IMR-90 (cell line): ENCODE measurements at regions not wholly inside any gene's neighbourhood (a gene's known extent, or its start where the extent isn't known, plus 50 kb on each side); places are given as distances from the start of the nearest gene placed in this dataset.

ENCODE experiments used
- ATAC-seq: fragments of 200-7000 bp; cut with Tn5 transposase; 2 replicates; pipeline ENCODE4 v1.9.1; 2020; ENCODE audit warnings: low read depth, mild to moderate bottlenecking, moderate library complexity
- BruUV-seq: library from RNA; stranded (reverse); fragments of 400-500 nt; replicated peaks from 2 replicates; lab custom pipeline; 2021; lab: Mats Ljungman, UMichigan
- CTCF ChIA-PET: fragments of 300-600 bp; formaldehyde crosslinking; extraction: SDS; loops from one replicate; lab custom pipeline; 2021; ENCODE audit warnings: antibody characterized with exemption; lab: Yijun Ruan, JAX
- POLR2A ChIA-PET: fragments of 300-600 bp; sonication (Branson Sonifier 250); formaldehyde crosslinking; loops from one replicate; lab custom pipeline; 2022; ENCODE audit warnings: antibody characterized with exemption; ENCODE audit not compliant: unreplicated experiment; lab: Charles Lee
- DNase-seq: peaks from one replicate; pipeline ENCODE4 v3.0.0; 2013
- H2AFZ ChIP-seq: replicated peaks from 2 replicates; pipeline ENCODE3; 2013; ENCODE audit warnings: low read length, mild to moderate bottlenecking; ENCODE audit not compliant: poor library complexity
- H2AK5ac ChIP-seq: 2 replicates; pipeline ENCODE4 v1.6.1; 2013; ENCODE audit warnings: low read depth, low read length, inconsistent platforms
- H2AK9ac ChIP-seq: replicated peaks from 2 replicates; pipeline ENCODE3; 2013; ENCODE audit warnings: mild to moderate bottlenecking, low read depth, low read length, moderate library complexity; ENCODE audit not compliant: poor library complexity
- H2BK120ac ChIP-seq: 2 replicates; pipeline ENCODE4 v1.6.1; 2013; ENCODE audit warnings: low read depth, low read length, inconsistent platforms
- H2BK15ac ChIP-seq: 3 replicates; pipeline ENCODE4 v1.6.1; 2013; ENCODE audit warnings: low read depth, low read length, inconsistent platforms
- H2BK20ac ChIP-seq: 2 replicates; pipeline ENCODE4 v1.6.1; 2013; ENCODE audit warnings: low read depth, mild to moderate bottlenecking, inconsistent platforms, low read length, moderate library complexity
- H2BK5ac ChIP-seq: 2 replicates; pipeline ENCODE4 v1.6.1; 2013; ENCODE audit warnings: mild to moderate bottlenecking, low read depth, low read length, inconsistent platforms; ENCODE audit not compliant: poor library complexity, severe bottlenecking
- H3K14ac ChIP-seq: replicated peaks from 2 replicates; pipeline ENCODE4 v1.6.1; 2013; ENCODE audit warnings: low read depth, low read length, inconsistent platforms
- H3K18ac ChIP-seq: 2 replicates; pipeline ENCODE4 v1.6.1; 2013; ENCODE audit warnings: low read depth, low read length, control low read depth
- H3K23ac ChIP-seq: 2 replicates; pipeline ENCODE4 v1.6.1; 2013; ENCODE audit warnings: low read depth, low read length, inconsistent platforms
- H3K27ac ChIP-seq: 2 replicates; pipeline ENCODE4 v1.5.1; 2013; ENCODE audit warnings: mild to moderate bottlenecking, control low read depth, low read length; ENCODE audit not compliant: insufficient read depth
- H3K27me3 ChIP-seq: 2 replicates; pipeline ENCODE4 v1.6.1; 2013; ENCODE audit warnings: low read length; ENCODE audit not compliant: control insufficient read depth, insufficient read depth
- H3K36me3 ChIP-seq: 2 replicates; pipeline ENCODE4 v1.6.1; 2013; ENCODE audit warnings: low read length, mixed read lengths; ENCODE audit not compliant: control insufficient read depth, insufficient read depth
- H3K4ac ChIP-seq: 2 replicates; pipeline ENCODE4 v1.6.1; 2013; ENCODE audit warnings: low read depth, low read length, inconsistent platforms
- H3K4me1 ChIP-seq: 2 replicates; pipeline ENCODE4 v1.6.1; 2013; ENCODE audit warnings: low read length, mixed read lengths; ENCODE audit not compliant: control insufficient read depth, insufficient read depth
- H3K4me2 ChIP-seq: 2 replicates; pipeline ENCODE4 v1.6.1; 2013; ENCODE audit warnings: low read depth, mild to moderate bottlenecking, control low read depth, low read length, moderate library complexity
- H3K4me3 ChIP-seq: 2 replicates; pipeline ENCODE4 v1.5.1; 2013; ENCODE audit warnings: low read depth, mild to moderate bottlenecking, control low read depth, low read length, moderate library complexity; ENCODE audit not compliant: insufficient read depth
- H3K56ac ChIP-seq: 2 replicates; pipeline ENCODE4 v1.6.1; 2013; ENCODE audit warnings: low read length, inconsistent platforms; ENCODE audit not compliant: insufficient read depth; ENCODE audit errors: extremely low read depth
- H3K79me1 ChIP-seq, 2 experiments: 2 replicates each; pipeline ENCODE4 v1.6.1; 2013; ENCODE audit warnings: low read length in 2 of 2, inconsistent platforms in 1 of 2, low read depth in 1 of 2
- H3K9ac ChIP-seq: 2 replicates; pipeline ENCODE4 v1.6.1; 2013; ENCODE audit warnings: low read depth, low read length, control low read depth
- H3K9me1 ChIP-seq: 2 replicates; pipeline ENCODE4 v1.6.1; 2013; ENCODE audit warnings: low read length, inconsistent platforms; ENCODE audit not compliant: insufficient read depth
- H3K9me3 ChIP-seq: 2 replicates; pipeline ENCODE4 v1.6.1; 2013; ENCODE audit warnings: low read length; ENCODE audit not compliant: control insufficient read depth, insufficient read depth
- H4K20me1 ChIP-seq: 2 replicates; pipeline ENCODE4 v1.6.1; 2013; ENCODE audit warnings: low read length, inconsistent platforms; ENCODE audit not compliant: insufficient read depth
- H4K5ac ChIP-seq: 2 replicates; pipeline ENCODE4 v1.6.1; 2013; ENCODE audit warnings: mild to moderate bottlenecking, low read depth, low read length, control low read depth
- H4K8ac ChIP-seq, 2 experiments: 2 replicates each; pipeline ENCODE4 v1.6.1; 2013; ENCODE audit warnings: low read depth in 2 of 2, low read length in 2 of 2, control low read depth in 1 of 2, inconsistent platforms in 1 of 2
- H4K91ac ChIP-seq: 2 replicates; pipeline ENCODE4 v1.6.1; 2013; ENCODE audit warnings: low read depth, low read length, inconsistent platforms; ENCODE audit not compliant: insufficient read depth
- BHLHE40 ChIP-seq: fragments of 150-350 bp; IDR thresholded peaks from 2 replicates; pipeline ENCODE4 v1.6.1; 2016; ENCODE audit warnings: mild to moderate bottlenecking, low read depth, low read length
- ELK1 ChIP-seq: fragments of 150-350 bp; IDR thresholded peaks from 2 replicates; pipeline ENCODE4 v1.6.1; 2016; ENCODE audit warnings: low read depth, mild to moderate bottlenecking, low read length, moderate library complexity, borderline replicate concordance
- FOS ChIP-seq: fragments of 150-350 bp; IDR thresholded peaks from 2 replicates; pipeline ENCODE4 v1.6.1; 2016; ENCODE audit warnings: low read depth, low read length
- MAFK ChIP-seq: IDR thresholded peaks from 2 replicates; pipeline ENCODE4 v1.6.1; 2012; ENCODE audit warnings: low read depth, low read length, improper control_type of control experiment
- POLR2A ChIP-seq: IDR thresholded peaks from 2 replicates; pipeline ENCODE4 v1.6.1; 2012; ENCODE audit warnings: mild to moderate bottlenecking, low read depth, low read length
- RAD21 ChIP-seq: IDR thresholded peaks from 2 replicates; pipeline ENCODE4 v1.6.1; 2012; ENCODE audit warnings: low read length, improper control_type of control experiment
- RCOR1 ChIP-seq: IDR thresholded peaks from 2 replicates; pipeline ENCODE4 v1.6.1; 2012; ENCODE audit warnings: mild to moderate bottlenecking, low read length, improper control_type of control experiment; ENCODE audit not compliant: insufficient replicate concordance
- RFX5 ChIP-seq: IDR thresholded peaks from 2 replicates; pipeline ENCODE4 v1.8.0; 2012; ENCODE audit warnings: low read depth, mild to moderate bottlenecking, low read length, moderate library complexity
- WGBS, 2 experiments: methylation state at CpG; one replicate each; pipeline versions ENCODE4 v1.1.5 to v1.1.7; 2013; ENCODE audit warnings: missing lambda C conversion rate in 2 of 2; ENCODE audit not compliant: insufficient read length in 1 of 2; ENCODE audit errors: extremely low coverage in 2 of 2; 5-methylcytosine and 5-hydroxymethylcytosine counted together
- dilution Hi-C: fragments of 300-500 bp; cut with HindIII; formaldehyde crosslinking; loops from one replicate; pipeline ENCODE4 v1.14.3; 2018; ENCODE audit warnings: low sequenced_read_pairs; ENCODE audit not compliant: unreplicated experiment
- in situ Hi-C: fragments of 300-500 bp; cut with MboI; formaldehyde crosslinking; loops from 3 replicates; pipeline ENCODE4 v1.14.3; 2019; ENCODE audit warnings: low sequenced_read_pairs, inconsistent platforms, mixed read lengths
- intact Hi-C: fragments of 100-400 bp; cut with micrococcal nuclease; formaldehyde crosslinking; loops from 2 replicates; pipeline ENCODE4 v1.10.0; 2022
- TF ChIP-seq, protein P1 (sequence below): conservative IDR thresholded peaks from 2 replicates; pipeline ENCODE4 v1.5.1; 2012; ENCODE audit warnings: mild to moderate bottlenecking, low read depth, low read length, improper control_type of control experiment
- TF ChIP-seq, protein P2 (sequence below): fragments of 150-350 bp; IDR thresholded peaks from 2 replicates; pipeline ENCODE4 v1.6.1; 2017; ENCODE audit warnings: mild to moderate bottlenecking, antibody characterized with exemption, low read length, low read depth

DNA sequence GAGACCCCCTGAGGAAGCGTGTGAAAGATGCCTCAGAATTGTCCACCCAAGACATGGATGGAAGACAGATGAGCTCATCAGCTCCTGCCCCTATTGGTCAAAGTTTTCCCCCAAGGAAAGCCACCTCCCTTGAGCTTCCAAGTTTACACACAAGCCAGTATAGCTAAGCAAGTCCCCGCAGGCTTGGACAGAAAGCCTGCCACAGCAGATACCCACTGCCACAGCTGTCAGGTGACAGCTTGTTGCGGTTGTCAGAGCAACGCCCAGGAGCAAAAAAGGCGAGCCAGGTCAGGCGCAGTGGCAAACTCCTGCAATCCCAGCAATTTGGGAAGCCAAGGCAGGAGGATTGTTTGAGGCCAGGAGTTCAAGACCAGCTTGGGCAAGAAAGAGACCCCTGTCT is 60.9 kb upstream of the IFNAR2 start:
- H2BK15ac ChIP-seq, result no peak overlapping the region
- H2AK9ac ChIP-seq, result no peak overlapping the region
- no peak overlapping the region for H2AFZ ChIP-seq
- no peak overlapping the region for H3K4ac ChIP-seq
- H3K36me3 ChIP-seq, result no peaks in the 10 kb centered on the region
- POLR2A ChIA-PET, result interaction anchor here (0.6 kb wide), 1 partner anchor 16 kb away, joined by 3 read pairs; no protein-coding TSS in a partner anchor
- in situ Hi-C loops (no loop called here), dilution Hi-C loops (no loop called here), intact Hi-C loops (no loop called here)
- TF ChIP-seq, protein P1, sequence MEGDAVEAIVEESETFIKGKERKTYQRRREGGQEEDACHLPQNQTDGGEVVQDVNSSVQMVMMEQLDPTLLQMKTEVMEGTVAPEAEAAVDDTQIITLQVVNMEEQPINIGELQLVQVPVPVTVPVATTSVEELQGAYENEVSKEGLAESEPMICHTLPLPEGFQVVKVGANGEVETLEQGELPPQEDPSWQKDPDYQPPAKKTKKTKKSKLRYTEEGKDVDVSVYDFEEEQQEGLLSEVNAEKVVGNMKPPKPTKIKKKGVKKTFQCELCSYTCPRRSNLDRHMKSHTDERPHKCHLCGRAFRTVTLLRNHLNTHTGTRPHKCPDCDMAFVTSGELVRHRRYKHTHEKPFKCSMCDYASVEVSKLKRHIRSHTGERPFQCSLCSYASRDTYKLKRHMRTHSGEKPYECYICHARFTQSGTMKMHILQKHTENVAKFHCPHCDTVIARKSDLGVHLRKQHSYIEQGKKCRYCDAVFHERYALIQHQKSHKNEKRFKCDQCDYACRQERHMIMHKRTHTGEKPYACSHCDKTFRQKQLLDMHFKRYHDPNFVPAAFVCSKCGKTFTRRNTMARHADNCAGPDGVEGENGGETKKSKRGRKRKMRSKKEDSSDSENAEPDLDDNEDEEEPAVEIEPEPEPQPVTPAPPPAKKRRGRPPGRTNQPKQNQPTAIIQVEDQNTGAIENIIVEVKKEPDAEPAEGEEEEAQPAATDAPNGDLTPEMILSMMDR, result no peak
- TF ChIP-seq MAFK (no peak), RAD21 (no peak), RCOR1 (no peak), POLR2A (no peak), FOS (no peak), BHLHE40 (no peak), ELK1 (no peak), RFX5 (no peak)
- TF ChIP-seq, protein P2, sequence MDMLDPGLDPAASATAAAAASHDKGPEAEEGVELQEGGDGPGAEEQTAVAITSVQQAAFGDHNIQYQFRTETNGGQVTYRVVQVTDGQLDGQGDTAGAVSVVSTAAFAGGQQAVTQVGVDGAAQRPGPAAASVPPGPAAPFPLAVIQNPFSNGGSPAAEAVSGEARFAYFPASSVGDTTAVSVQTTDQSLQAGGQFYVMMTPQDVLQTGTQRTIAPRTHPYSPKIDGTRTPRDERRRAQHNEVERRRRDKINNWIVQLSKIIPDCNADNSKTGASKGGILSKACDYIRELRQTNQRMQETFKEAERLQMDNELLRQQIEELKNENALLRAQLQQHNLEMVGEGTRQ, result no peak
- H3K27me3 ChIP-seq, result peaks cover 19% of the 10 kb centered on the region
- no peaks in the 10 kb centered on the region for H3K4me1 ChIP-seq
- no peak overlapping the region for H3K9ac ChIP-seq
- no peak overlapping the region for H2BK5ac ChIP-seq
- no peak overlapping the region for H4K91ac ChIP-seq
- no peak overlapping the region for H3K4me2 ChIP-seq
- CTCF ChIA-PET, result no interaction called here
- H3K4me3 ChIP-seq, result no peak overlapping the region
- DNase-seq (no peak), ATAC-seq (no peak)
- no peak overlapping the region for H3K18ac ChIP-seq
- no peaks in the 10 kb centered on the region for H3K9me3 ChIP-seq
- no peaks in the 10 kb centered on the region for H3K79me1 ChIP-seq
- no peak overlapping the region for H3K14ac ChIP-seq
- BruUV-seq, result no TSS peak
- H2BK20ac ChIP-seq, result no peak overlapping the region
- no peak overlapping the region for H4K8ac ChIP-seq
- H3K23ac ChIP-seq, result no peak overlapping the region
- no peak overlapping the region for H2AK5ac ChIP-seq
- H4K20me1 ChIP-seq, result no peaks in the 10 kb centered on the region
- no peak overlapping the region for H4K5ac ChIP-seq
- H2BK120ac ChIP-seq, result no peak overlapping the region
- no peak overlapping the region for H3K56ac ChIP-seq
- WGBS, 2 experiments, result 83% methylated on average over 1 of the region's 6 CpGs; no CpG with 5 or more reads in 1 of the 2 experiments
- no peaks in the 10 kb centered on the region for H3K9me1 ChIP-seq
- H3K27ac ChIP-seq, result no peak overlapping the region
